ENCODE measurements at regions not wholly inside any gene's neighbourhood (a gene's known extent, or its start where the extent isn't known, plus 50 kb on each side); places are given as distances from the start of the nearest gene placed in this dataset.

DNA sequence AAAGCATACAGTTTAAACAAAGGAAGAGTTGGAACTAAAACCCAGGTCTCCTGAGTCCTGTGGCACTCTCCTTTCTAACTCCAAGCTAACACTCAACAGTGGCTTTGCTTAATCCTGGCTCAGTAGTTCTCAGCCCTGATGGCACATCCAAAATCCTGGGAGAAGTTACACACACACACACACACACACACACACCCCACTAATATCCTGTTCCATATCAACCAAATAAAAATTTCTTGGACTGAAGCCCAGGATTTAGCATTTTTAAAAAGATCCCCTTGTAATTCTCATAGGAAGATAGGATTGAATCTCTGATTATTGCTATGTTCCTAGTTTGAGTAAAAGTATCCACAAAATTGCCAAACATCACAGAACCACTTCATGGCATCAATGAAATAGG lies 136.1 kb upstream of the RIOK3 start:
- TF ChIP-seq EZH2 (IDR thresholded peaks at IDR 0.05; ENCODE audit: insufficient read depth, poor library complexity, severe bottlenecking) (no peak), EZH2phosphoT487 (IDR thresholded peaks at IDR 0.05; ENCODE audit: insufficient read depth, low read depth) (no peak)
- Histone ChIP-seq H3K9me3 (ENCODE audit: low read depth) (no peaks in the 10 kb centered on the region), H3K4me3 (no peak overlapping the region), H3K9ac (no peak overlapping the region), H3K27ac (no peak overlapping the region), H3K4me1 (ENCODE audit: insufficient read depth) (peaks cover 24% of the 10 kb centered on the region), H3K9me2 (ENCODE audit: insufficient read depth) (no peaks in the 10 kb centered on the region), H4K20me1 (ENCODE audit: insufficient read depth) (no peaks in the 10 kb centered on the region), H3K4me2 (ENCODE audit: unreplicated experiment) (no peak overlapping the region), H3K79me2 (ENCODE audit: insufficient read depth) (no peaks in the 10 kb centered on the region), H3K27me3 (replicated peaks; ENCODE audit: insufficient read depth) (no peaks in the 10 kb centered on the region), H3F3A (ENCODE audit: insufficient read depth) (peaks cover 24% of the 10 kb centered on the region), H2AFZ (no peak overlapping the region), H3K36me3 (ENCODE audit: low read depth) (no peaks in the 10 kb centered on the region)
- in situ Hi-C loops (cut with MboI), result no loop called here
- DNase-seq, result no peak

DNA sequence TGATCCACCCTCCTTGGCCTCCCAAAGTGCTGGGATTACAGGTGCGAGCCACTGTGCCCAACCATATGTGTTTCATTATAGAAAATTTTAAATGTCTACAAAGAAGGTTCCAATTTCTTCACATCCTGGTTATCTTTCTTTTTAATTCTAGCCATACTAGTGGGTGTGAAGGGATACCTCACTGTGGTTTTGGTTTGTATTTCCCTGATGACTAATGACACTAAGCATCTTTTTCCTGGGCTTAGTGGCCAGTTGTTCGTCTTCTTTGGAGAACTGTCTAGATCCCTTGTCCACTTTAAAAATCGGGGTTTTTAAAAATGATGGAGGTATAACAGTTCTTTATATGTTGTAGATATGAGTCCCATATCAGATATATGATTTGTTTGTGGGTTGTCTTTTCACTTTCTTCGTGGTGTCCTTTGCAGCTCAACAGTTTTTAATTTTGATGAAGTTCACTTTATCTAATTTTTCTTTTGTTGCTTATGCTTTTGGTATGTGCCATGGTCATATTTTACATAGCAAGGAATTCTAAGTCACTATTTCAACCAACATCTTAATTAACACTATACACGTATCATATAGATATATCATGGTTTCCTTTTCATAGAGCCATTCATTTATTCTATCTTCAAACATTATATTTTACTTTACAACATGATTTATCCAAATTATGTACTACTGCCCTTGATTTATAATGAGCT lies 135.0 kb upstream of the RIOK3 start:
- Histone ChIP-seq H3K27ac (no peak overlapping the region), H3K4me2 (ENCODE audit: unreplicated experiment) (peak overlapping the region; percentile 38)
- DNase-seq, result peak; percentile 82

DNA sequence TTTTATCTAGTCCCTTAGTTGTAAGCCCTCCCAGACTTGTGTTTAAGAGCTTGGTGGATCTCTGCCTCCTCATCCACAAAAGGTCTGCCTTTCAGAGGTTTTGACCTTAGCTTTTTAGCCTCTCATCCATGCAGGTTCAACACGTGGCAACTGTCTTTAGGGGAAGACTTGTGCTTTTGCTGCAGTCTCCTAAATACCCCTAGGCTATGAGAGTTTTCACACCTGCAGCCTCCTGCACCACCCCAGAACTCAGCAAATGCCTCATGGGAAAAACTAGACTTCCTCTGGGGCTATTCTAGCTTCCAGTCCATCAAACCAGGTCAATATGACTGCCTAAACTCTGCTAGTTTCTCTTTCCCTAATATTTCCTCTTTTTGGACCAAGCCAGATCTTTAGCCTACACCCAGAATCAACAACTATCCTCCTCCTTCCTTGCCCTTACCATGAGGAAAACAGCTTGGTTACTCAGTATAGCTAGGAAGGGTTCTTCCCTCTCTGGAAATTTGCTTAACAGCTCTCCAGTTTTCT lies 132.3 kb upstream of the RIOK3 start:
- DNase-seq, result no peak
- Histone ChIP-seq H3F3A (ENCODE audit: insufficient read depth) (peaks cover 21% of the 10 kb centered on the region), H3K4me2 (ENCODE audit: unreplicated experiment) (no peak overlapping the region), H3K27ac (no peak overlapping the region), H4K20me1 (ENCODE audit: insufficient read depth) (no peaks in the 10 kb centered on the region), H3K79me2 (ENCODE audit: insufficient read depth) (no peaks in the 10 kb centered on the region), H2AFZ (no peak overlapping the region), H3K9me2 (ENCODE audit: insufficient read depth) (no peaks in the 10 kb centered on the region), H3K4me3 (no peak overlapping the region), H3K9me3 (ENCODE audit: low read depth) (no peaks in the 10 kb centered on the region), H3K36me3 (ENCODE audit: low read depth) (no peaks in the 10 kb centered on the region), H3K4me1 (ENCODE audit: insufficient read depth) (peaks cover 18% of the 10 kb centered on the region), H3K9ac (no peak overlapping the region), H3K27me3 (replicated peaks; ENCODE audit: insufficient read depth) (no peaks in the 10 kb centered on the region)
- in situ Hi-C loops (cut with MboI), result no loop called here
- WGBS, 2 experiments (ENCODE audit: low coverage in 1 of 2, low lambda C conversion rate in 2 of 2, missing lambda C conversion rate in 2 of 2), result 94 to 100% methylated on average over 1 of the region's 1 CpG
- TF ChIP-seq EZH2 (IDR thresholded peaks at IDR 0.05; ENCODE audit: insufficient read depth, poor library complexity, severe bottlenecking) (no peak), EZH2phosphoT487 (IDR thresholded peaks at IDR 0.05; ENCODE audit: insufficient read depth, low read depth) (no peak)

More for the DNA sequence above, 135.0 kb upstream of the RIOK3 start:
- in situ Hi-C loops (cut with MboI), result no loop called here
- Histone ChIP-seq H3K4me1 (ENCODE audit: insufficient read depth) (peaks cover 18% of the 10 kb centered on the region), H3K9ac (no peak overlapping the region), H3F3A (ENCODE audit: insufficient read depth) (peaks cover 21% of the 10 kb centered on the region), H3K36me3 (ENCODE audit: low read depth) (no peaks in the 10 kb centered on the region), H4K20me1 (ENCODE audit: insufficient read depth) (no peaks in the 10 kb centered on the region), H3K9me3 (ENCODE audit: low read depth) (no peaks in the 10 kb centered on the region), H3K4me3 (peak overlapping the region; percentile 41; the same call in 1 of the 2 replicates), H2AFZ (no peak overlapping the region), H3K27me3 (replicated peaks; ENCODE audit: insufficient read depth) (no peaks in the 10 kb centered on the region), H3K9me2 (ENCODE audit: insufficient read depth) (no peaks in the 10 kb centered on the region), H3K79me2 (ENCODE audit: insufficient read depth) (no peaks in the 10 kb centered on the region)
- 33 to 37% methylated on average over 5 of the region's 5 CpGs for WGBS, 2 experiments (ENCODE audit: low coverage in 1 of 2, low lambda C conversion rate in 2 of 2, missing lambda C conversion rate in 2 of 2)
- no peak for TF ChIP-seq EZH2 (IDR thresholded peaks at IDR 0.05; ENCODE audit: insufficient read depth, poor library complexity, severe bottlenecking)

DNA sequence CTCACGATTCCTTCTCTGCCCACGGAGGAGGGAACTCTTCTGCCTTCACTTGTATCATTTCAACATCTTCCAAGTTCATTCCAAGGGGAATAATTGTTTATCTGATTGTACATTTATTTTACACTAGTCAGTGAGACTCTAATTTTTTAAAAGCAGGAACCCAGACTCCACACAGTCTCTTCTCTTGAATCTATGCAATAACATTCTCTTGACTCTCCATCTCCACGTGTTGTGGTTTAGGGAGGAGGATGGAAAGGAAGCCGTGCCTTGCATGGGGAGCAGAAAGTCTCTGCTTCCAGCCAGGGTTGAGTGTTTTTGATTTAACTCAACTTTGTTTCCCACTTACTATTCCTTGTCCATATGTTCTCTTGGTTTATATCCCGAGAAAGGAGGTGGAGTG lies 131.1 kb upstream of the RIOK3 start:
- no peaks in the 10 kb centered on the region for H3K9me2 ChIP-seq (ENCODE audit: insufficient read depth)
- H3K4me2 ChIP-seq (ENCODE audit: unreplicated experiment), result no peak overlapping the region
- H3K4me1 ChIP-seq (ENCODE audit: insufficient read depth), result peaks cover 18% of the 10 kb centered on the region
- H3K36me3 ChIP-seq (ENCODE audit: low read depth), result no peaks in the 10 kb centered on the region
- no peaks in the 10 kb centered on the region for H3K79me2 ChIP-seq (ENCODE audit: insufficient read depth)
- no peaks in the 10 kb centered on the region for H3K9me3 ChIP-seq (ENCODE audit: low read depth)
- TF ChIP-seq EZH2phosphoT487 (IDR thresholded peaks at IDR 0.05; ENCODE audit: insufficient read depth, low read depth) (no peak), EZH2 (IDR thresholded peaks at IDR 0.05; ENCODE audit: insufficient read depth, poor library complexity, severe bottlenecking) (no peak)
- H3K9ac ChIP-seq, result no peak overlapping the region
- in situ Hi-C loops (cut with MboI), result no loop called here
- H3K4me3 ChIP-seq, result no peak overlapping the region
- no peak overlapping the region for H3K27ac ChIP-seq
- no peak for DNase-seq
- peaks cover 20% of the 10 kb centered on the region for H3F3A ChIP-seq (ENCODE audit: insufficient read depth)
- no peaks in the 10 kb centered on the region for H3K27me3 ChIP-seq (replicated peaks; ENCODE audit: insufficient read depth)
- WGBS, 2 experiments (ENCODE audit: low coverage in 1 of 2, low lambda C conversion rate in 2 of 2, missing lambda C conversion rate in 2 of 2), result 80 to 91% methylated on average over 5 of the region's 5 CpGs
- no peak overlapping the region for H2AFZ ChIP-seq
- no peaks in the 10 kb centered on the region for H4K20me1 ChIP-seq (ENCODE audit: insufficient read depth)
